ENCODE measurements at regions not wholly inside any gene's neighbourhood (a gene's known extent, or its start where the extent isn't known, plus 50 kb on each side); places are given as distances from the start of the nearest gene placed in this dataset.

DNA sequence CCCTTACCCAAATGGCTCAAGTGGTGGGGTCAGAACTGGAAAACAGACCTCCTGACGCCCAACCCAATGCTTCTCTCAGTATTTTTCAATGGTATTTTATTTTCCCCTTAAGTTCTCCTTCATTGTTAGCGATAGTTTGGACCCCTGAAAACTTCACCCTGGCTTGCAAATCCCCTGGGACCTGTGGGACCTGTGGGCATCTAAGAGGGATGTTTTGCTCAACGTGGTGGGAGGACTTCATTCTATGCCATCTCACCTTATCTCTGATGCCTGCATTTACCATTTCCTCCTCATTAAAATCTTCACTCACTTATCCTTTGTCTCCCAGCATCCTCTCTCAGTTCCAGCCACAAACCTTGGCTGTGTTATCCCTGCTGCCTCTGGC, 59.4 kb upstream of the GZMB start:
- no peak for DNase-seq (ENCODE audit: low read depth, low spot score)

- no peak for DNase-seq (ENCODE audit: low read depth, low spot score)
Observed at GRCh38 chr14:24692382-24693352, 58.7 kb upstream of the GZMB start.

DNA sequence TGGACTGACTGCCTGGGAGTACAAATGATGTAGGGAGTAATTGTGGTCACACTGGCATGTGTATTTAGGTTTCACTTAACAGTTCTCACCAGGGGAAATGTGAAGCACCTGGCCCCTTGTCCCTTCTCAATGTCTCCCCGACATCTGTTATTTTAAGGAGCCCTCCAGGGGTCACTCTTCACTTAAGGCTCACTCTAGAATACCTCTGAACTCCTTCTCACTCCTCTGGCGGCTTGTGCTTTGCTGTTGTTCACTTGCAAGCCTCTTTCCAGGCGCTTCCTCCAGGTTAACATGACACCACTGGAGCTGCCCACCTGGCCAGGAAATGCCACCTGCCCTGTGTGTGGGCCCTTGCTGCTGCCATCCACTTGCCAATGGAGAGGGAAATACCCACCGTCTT, 56.5 kb upstream of the GZMB start:
- no peak for DNase-seq (ENCODE audit: low read depth, low spot score)

- no peak for DNase-seq (ENCODE audit: low read depth, low spot score)
Observed at GRCh38 chr14:24688030-24688658, 54.2 kb upstream of the GZMB start.

Data from activated naive CD8-positive, alpha-beta T cell treated with anti-CD3 and anti-CD28 coated beads, Interleukin-2, amount 50 U/mL, for 16 hours (primary cell).